ENCODE measurements at regions not wholly inside any gene's neighbourhood (a gene's known extent, or its start where the extent isn't known, plus 50 kb on each side); places are given as distances from the start of the nearest gene placed in this dataset.
"Not testable (repeated sequence)": the region's sequence is repeated elsewhere in the genome, so short reads cannot be mapped to it uniquely, and the experiment has no call there.

DNA sequence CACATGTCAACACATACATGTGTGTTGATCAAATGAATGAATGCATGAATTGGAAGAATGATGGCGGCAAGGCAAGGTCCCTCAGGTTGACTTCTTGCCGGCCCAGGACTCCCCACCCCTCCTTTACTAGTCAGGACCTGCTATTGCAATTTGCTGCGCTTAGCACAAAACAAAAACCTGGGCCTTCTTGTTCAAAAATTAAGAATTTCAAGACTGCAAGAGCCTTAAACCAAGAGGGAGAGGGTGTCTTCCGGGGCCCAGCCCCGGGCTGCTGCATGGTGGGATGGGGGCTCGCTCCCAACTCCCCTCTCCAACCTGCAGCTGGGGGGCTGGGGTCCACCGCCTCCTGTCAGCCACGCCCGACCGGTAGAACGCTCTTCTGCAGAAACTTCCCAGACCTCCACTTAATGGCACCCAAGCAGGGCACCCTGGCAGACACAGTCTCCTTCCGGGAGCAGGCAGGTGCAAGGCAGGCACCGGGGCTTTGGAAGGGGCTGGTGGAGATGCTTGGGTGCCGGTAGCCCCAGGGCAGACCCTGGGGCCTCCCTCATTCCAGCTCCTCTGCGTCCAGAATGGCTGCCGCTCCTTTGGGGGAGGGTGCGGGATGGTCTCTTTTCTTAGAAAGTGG is 2896.5 kb downstream of the RPIA start:
- H3K27ac ChIP-seq (replicated peaks in 1 of 4); H3K36me3 ChIP-seq; H3K9me3 ChIP-seq; H3K4me3 ChIP-seq; intact Hi-C loops (cut with DNase I); H3K4me1 ChIP-seq: not testable (repeated sequence)
- WGBS, result 89% methylated on average over 17 of the region's 17 CpGs
- DNase-seq (ENCODE audit: extremely low spot score), result peak; percentile 85
- peaks cover 0 to 66% (median 4%) of the 10 kb centered on the region in 4 donors for H3K27me3 ChIP-seq

DNA sequence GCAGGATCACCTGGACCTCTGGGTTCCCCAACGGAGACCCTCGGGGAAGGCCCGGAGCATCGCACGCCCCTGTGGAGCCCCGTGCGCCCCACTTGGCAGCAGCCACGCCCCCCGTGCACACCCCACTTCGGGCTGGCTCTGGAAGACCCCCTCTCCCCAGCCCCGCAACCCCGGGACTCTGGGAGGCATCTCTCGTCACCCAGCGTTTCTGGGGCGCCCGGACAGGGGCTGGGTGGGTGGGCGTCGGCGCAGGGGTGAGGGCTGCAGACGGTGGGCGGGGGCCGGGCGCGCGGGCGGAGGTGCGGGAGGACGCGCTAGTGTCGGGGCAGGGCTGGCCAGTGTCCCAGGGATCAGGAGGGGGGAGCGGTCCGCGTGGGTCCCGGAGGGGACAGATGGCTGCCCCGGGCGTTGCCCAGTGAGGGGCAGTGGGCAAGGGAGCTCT is 2897.3 kb downstream of the RPIA start:
- H3K9me3 ChIP-seq; DNase-seq (ENCODE audit: extremely low spot score); intact Hi-C loops (cut with DNase I); H3K4me1 ChIP-seq; H3K36me3 ChIP-seq; H3K27ac ChIP-seq (replicated peaks in 1 of 4); H3K4me3 ChIP-seq: not testable (repeated sequence)
- WGBS, result 83% methylated on average over 36 of the region's 36 CpGs
- peaks cover 0 to 65% (median 4%) of the 10 kb centered on the region in 4 donors for H3K27me3 ChIP-seq

DNA sequence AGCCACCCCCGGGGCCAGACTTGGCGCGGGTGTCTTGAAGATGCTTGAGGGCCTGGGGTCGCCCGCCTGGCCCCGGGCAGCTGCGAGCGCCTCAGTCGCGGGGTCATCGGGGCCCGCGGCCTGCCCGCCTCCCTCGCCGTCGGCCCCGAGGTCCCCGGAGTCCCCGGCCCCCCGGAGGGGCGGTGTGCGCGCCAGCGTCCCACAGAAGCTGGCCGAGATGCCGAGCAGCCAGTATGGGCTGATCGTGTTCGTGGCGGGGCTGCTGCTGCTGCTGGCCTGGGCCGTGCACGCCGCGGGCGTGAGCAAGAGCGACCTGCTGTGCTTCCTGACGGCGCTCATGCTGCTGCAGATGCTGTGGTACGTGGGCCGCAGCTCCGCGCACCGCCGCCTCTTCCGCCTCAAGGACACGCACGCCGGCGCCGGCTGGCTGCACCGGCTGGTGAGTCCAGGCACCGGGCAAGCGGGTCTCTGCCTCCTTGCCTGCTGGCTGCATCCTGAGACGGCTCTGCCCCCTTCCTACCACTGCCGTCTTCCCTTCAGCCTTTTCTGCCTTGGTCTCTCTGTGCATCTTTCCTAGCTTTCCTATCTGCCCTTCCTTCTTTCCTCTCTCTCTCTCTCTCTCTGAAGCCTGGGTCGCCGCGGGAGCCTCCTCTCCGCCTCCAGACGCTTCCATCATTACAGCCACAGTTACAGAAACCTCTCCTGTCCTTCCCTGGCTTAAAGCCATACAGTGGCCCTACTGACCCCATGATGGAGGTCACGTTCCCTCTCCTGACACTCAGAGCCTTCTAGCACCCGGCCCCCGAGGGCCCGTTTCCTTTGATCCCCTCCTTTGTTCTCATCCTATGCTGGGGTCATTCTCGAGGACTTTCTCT is 2898.2 kb downstream of the RPIA start:
- H3K27ac ChIP-seq (replicated peaks in 1 of 4); intact Hi-C loops (cut with DNase I); H3K36me3 ChIP-seq; H3K4me3 ChIP-seq; H3K9me3 ChIP-seq; H3K4me1 ChIP-seq: not testable (repeated sequence)
- H3K27me3 ChIP-seq, result peaks cover 0 to 66% (median 4%) of the 10 kb centered on the region in 4 donors
- DNase-seq (ENCODE audit: extremely low spot score), result peak; percentile 91
- 22% methylated on average over 29 of the region's 65 CpGs for WGBS

DNA sequence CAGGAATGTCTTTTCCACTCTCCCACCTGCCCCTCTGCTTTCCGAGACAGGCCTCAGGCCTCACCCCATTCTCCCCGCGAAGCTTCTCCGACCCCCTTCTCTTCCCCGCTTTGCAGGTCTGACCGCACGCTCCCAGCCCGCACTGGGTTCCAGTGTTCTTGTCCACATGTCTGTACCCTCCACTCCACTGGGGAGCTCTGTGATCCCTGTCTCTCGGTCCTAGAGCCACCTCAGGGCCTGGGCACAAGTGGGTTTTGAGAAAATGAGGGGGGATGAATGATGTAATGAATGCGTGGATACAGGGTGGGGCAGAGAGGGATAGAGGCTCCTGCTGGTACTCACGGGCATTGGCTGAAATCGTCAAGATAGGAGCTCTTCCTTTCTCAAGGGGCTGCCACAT is 2898.9 kb downstream of the RPIA start:
- H3K27ac ChIP-seq (replicated peaks in 1 of 4); H3K4me1 ChIP-seq; H3K36me3 ChIP-seq; H3K9me3 ChIP-seq; intact Hi-C loops (cut with DNase I); H3K4me3 ChIP-seq: not testable (repeated sequence)
- H3K27me3 ChIP-seq, result peaks cover 0 to 68% (median 4%) of the 10 kb centered on the region in 4 donors
- DNase-seq (ENCODE audit: extremely low spot score), result peak; percentile 84
- 93% methylated on average over 12 of the region's 12 CpGs for WGBS

DNA sequence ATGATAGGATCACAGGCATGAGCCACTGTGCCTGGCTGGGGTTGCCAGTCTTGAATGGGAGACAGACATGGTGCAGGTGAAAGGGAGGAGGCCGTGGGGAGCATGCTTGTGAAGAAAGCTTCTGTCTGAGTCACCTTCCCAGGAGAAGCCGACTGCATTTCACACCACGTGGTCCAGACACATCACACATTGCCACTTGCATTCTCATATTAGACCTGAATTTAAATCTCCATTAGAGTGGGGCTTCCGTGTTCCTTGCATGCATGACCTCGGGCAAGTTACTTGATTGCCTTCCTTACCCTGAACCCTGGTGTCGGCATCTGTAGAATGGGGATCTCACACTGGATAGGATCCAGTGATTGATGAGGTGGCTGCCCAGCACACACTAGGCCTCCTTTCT is 2899.6 kb downstream of the RPIA start:
- intact Hi-C loops (cut with DNase I); H3K9me3 ChIP-seq; H3K27ac ChIP-seq (replicated peaks in 1 of 4); DNase-seq (ENCODE audit: extremely low spot score); H3K4me3 ChIP-seq; H3K36me3 ChIP-seq; H3K4me1 ChIP-seq: not testable (repeated sequence)
- H3K27me3 ChIP-seq, result peaks cover 0 to 68% (median 4%) of the 10 kb centered on the region in 4 donors
- WGBS, result 83% methylated on average over 5 of the region's 6 CpGs

DNA sequence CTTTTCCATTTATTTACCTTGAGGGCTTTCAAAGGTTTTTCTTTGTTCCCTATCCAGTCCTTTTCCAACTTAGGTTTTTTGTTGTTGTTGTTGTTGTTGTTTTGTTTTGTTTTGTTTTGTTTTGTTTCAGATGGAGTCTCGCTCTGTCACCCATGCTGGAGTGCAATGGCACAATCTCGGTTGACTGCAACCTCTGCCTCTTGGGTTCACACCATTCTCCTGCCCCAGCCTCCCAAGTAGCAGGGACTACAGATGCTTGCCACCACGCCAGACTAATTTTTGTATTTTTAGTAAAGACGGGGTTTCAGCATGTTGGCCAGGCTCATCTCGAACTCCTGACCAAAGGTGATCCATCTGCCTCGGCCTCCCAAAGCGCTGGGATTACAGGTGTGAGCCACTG is 2906.0 kb downstream of the RPIA start:
- 81% methylated on average over 7 of the region's 7 CpGs for WGBS
- H3K27me3 ChIP-seq, result peaks cover 0 to 32% (median 0%) of the 10 kb centered on the region in 4 donors
- DNase-seq (ENCODE audit: extremely low spot score); H3K36me3 ChIP-seq; H3K4me3 ChIP-seq; intact Hi-C loops (cut with DNase I); H3K27ac ChIP-seq (replicated peaks in 1 of 4); H3K4me1 ChIP-seq; H3K9me3 ChIP-seq: not testable (repeated sequence)

DNA sequence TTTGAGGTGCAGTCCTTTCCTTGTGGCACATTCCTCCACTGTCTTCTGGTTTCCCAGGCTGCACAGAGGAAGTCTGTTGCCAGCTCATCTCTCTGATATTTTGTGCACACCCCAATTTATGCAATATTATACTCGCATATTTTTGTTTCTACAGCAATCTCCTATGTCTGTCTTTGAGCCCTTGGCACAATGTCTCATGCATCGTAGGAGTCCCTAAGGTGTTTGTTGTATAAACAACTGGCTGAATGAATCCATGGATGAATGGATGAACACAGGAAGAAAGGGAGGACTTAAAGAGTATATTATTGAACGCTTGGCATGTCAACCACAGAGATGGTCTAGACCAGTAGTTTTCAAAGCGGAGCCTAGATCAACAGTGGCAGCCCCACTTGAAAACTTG is 2907.0 kb downstream of the RPIA start:
- WGBS, result 85% methylated on average over 4 of the region's 4 CpGs
- H3K27me3 ChIP-seq, result peaks cover 0 to 26% (median 0%) of the 10 kb centered on the region in 4 donors
- H3K9me3 ChIP-seq; H3K4me1 ChIP-seq; intact Hi-C loops (cut with DNase I); H3K36me3 ChIP-seq; H3K27ac ChIP-seq (replicated peaks in 1 of 4); H3K4me3 ChIP-seq: not testable (repeated sequence)
- DNase-seq (ENCODE audit: extremely low spot score), result peak; percentile 68

DNA sequence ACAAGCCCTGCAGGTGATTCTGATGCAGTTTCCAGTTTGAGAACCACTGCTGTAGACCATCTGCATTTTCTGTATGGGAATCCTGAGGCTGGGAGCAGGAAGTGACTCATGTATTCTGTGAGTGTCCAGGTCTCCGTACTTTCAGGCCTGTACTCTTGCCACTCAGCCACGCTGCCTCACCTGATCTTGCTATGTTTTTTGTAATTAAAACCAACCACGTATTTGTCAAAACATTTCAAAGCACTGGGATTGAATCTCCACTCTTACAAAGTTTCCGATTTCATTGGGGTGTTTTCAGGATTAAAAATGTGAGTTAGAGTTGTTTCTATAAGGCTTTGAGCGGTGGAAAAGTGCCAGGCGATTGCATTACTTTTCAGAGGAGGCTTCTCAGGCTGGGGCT is 2907.5 kb downstream of the RPIA start:
- H3K4me3 ChIP-seq; intact Hi-C loops (cut with DNase I); H3K36me3 ChIP-seq; H3K27ac ChIP-seq (replicated peaks in 1 of 4); H3K9me3 ChIP-seq; H3K4me1 ChIP-seq: not testable (repeated sequence)
- H3K27me3 ChIP-seq, result peaks cover 0 to 21% (median 0%) of the 10 kb centered on the region in 4 donors
- 75% methylated on average over 6 of the region's 6 CpGs for WGBS
- peak; percentile 79 for DNase-seq (ENCODE audit: extremely low spot score)

DNA sequence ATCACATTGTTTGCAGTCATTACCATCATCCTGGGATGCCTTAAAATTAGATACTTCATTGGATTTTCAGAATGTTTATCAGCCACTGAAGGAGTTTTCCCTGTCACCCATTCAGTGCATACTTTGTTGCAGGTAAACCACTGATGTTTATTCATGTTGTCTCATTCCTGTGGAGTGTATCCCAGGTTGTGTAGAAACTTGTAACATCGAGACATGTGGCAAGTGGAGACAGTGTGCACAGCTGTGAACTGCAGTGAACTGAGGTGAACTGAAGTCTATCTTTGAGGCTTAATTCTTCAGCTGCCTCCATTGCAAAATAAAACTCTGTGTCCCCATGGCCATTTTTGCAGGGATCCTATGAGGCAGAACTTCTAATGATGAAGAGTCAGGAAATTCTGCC is 2911.4 kb downstream of the RPIA start:
- intact Hi-C loops (cut with DNase I), result not testable (repeated sequence)
- 93% methylated on average over 1 of the region's 1 CpG for WGBS

DNA sequence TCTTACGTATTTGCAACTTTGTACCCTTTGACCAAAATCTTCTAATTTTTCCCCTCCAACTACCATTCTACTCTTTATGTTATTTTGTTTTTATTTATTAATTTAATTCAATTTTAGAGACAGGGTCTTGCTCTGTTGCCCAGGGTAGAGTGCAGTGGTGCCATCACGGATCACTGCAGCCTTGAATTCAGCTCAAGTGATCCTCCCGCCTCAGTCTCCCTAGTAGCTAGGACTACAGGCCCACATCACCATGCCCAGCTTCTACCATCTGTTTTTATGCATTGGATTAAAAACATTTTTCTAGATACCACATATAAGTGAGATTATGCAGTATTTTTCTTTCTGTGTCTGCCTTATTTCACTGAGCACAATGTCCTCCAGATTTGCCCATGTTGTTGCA is 2912.5 kb downstream of the RPIA start:
- H3K27me3 ChIP-seq, result not testable (repeated sequence)

More for the DNA sequence above, 2911.4 kb downstream of the RPIA start:
- H3K27ac ChIP-seq (replicated peaks in 1 of 4); H3K36me3 ChIP-seq; H3K4me3 ChIP-seq; DNase-seq (ENCODE audit: extremely low spot score); H3K27me3 ChIP-seq; H3K4me1 ChIP-seq; H3K9me3 ChIP-seq: not testable (repeated sequence)

DNA sequence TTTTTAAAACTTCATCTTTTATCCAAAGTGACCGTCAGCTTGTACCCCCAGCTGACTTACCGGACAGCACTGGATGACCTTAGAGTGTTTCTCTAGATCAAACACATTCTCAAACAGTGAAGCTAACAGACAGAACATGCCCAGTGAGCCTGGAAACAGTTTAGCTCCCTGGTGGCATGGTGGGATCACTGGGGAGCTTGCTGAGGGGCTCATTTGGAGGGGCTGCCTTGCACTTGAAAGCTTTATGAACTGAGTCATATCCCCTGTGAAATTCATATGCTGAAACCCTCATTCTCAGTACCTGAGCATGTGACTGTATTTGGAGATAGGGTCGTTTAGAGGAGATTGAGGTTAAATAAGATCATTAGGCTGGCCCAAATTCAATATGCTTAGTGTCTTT is 2913.2 kb downstream of the RPIA start:
- H3K27ac ChIP-seq (replicated peaks in 1 of 4), result not testable (repeated sequence)

More for the DNA sequence above, 2912.5 kb downstream of the RPIA start:
- H3K27ac ChIP-seq (replicated peaks in 1 of 4); H3K4me3 ChIP-seq; H3K36me3 ChIP-seq; DNase-seq (ENCODE audit: extremely low spot score); H3K9me3 ChIP-seq; H3K4me1 ChIP-seq; intact Hi-C loops (cut with DNase I): not testable (repeated sequence)
- WGBS, result 80% methylated on average over 2 of the region's 3 CpGs

DNA sequence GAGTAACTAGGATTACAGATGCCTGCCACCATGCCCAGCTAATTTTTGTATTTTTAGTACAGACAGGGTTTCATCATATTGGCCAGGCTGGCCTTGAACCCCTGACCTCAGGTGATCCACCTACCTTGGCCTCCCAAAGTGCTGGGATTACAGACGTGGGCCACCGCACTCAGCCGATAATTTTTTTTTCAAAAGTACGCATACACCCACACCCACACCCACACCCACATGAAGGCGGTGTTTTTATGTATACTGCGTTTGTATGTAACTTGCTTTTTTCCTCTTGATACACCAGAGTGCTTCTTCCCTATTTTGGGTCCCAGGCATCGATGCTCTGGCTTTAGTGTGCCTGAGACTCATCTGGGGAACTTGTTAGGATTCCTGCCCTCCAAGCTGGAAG is 2932.3 kb downstream of the RPIA start:
- DNase-seq (ENCODE audit: extremely low spot score); intact Hi-C loops (cut with DNase I); H3K36me3 ChIP-seq; H3K4me1 ChIP-seq; H3K27me3 ChIP-seq; H3K4me3 ChIP-seq; H3K27ac ChIP-seq (replicated peaks in 1 of 4); H3K9me3 ChIP-seq: not testable (repeated sequence)
- 90% methylated on average over 7 of the region's 7 CpGs for WGBS

More for the DNA sequence above, 2913.2 kb downstream of the RPIA start:
- H3K4me1 ChIP-seq; intact Hi-C loops (cut with DNase I); H3K9me3 ChIP-seq; H3K27me3 ChIP-seq; H3K4me3 ChIP-seq; H3K36me3 ChIP-seq: not testable (repeated sequence)
- peak; percentile 90 for DNase-seq (ENCODE audit: extremely low spot score)
- WGBS, result 68% methylated on average over 3 of the region's 3 CpGs

DNA sequence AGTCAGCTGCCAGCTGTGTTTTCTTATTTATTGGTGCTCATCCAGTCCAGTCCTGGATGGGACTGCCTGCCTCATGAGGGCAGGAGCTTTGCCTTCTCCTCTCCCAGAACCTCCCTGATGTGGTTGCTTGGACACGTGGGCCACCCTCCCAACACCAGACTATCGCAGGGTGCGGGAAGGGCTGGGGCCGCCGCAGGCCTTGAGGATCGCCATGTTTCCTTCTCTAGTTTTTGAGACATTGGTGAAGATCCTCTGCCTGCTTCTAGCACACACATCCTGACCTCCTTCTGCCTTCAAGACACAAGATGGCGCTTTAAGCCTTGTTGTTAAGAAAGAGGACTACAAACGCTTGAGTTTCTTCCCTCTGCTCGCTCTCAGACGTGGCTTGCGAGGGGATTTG is 2937.0 kb downstream of the RPIA start:
- WGBS, result 67% methylated on average over 6 of the region's 11 CpGs
- H3K4me3 ChIP-seq; H3K9me3 ChIP-seq; DNase-seq (ENCODE audit: extremely low spot score); intact Hi-C loops (cut with DNase I); H3K36me3 ChIP-seq; H3K27ac ChIP-seq (replicated peaks in 1 of 4); H3K27me3 ChIP-seq; H3K4me1 ChIP-seq: not testable (repeated sequence)

Data from esophagus muscularis mucosa (tissue), 4 donors.